NOMO-1 treated with dmso at 0.1 percent for 144 hours (cell line): ENCODE measurements at regions not wholly inside any gene's neighbourhood (a gene's known extent, or its start where the extent isn't known, plus 50 kb on each side); places are given as distances from the start of the nearest gene placed in this dataset.
A peak's percentile ranks its signal among the peaks of the same experiment; 100 is the strongest.

Experiments
- DNase-seq: peaks from one replicate; lab custom pipeline; 2025; ENCODE audit not compliant: unreplicated experiment; lab: John Stamatoyannopoulos, UW

- no peak for DNase-seq
These were observed 246.6 kb upstream of the CRY1 start for GRCh38 chr12:107339932-107340331.

- no peak for DNase-seq
These were observed 247.5 kb upstream of the CRY1 start for GRCh38 chr12:107340898-107341297.

- DNase-seq, result no peak
These were observed 250.9 kb upstream of the CRY1 start for GRCh38 chr12:107344035-107344808.

- DNase-seq, result no peak
These were observed 253.9 kb upstream of the CRY1 start for GRCh38 chr12:107347261-107347660.

- no peak for DNase-seq
These were observed 255.8 kb upstream of the CRY1 start for GRCh38 chr12:107349008-107349747.

- DNase-seq, result no peak
These were observed 256.5 kb upstream of the CRY1 start for GRCh38 chr12:107349839-107350238.

- DNase-seq, result no peak
These were observed 257.8 kb upstream of the CRY1 start for GRCh38 chr12:107351109-107351508.

- no peak for DNase-seq
These were observed 258.4 kb upstream of the CRY1 start for GRCh38 chr12:107351713-107352112.

- DNase-seq, result peak; percentile 28
These were observed 259.2 kb upstream of the CRY1 start for GRCh38 chr12:107352347-107353081.

GRCh38 chr12:107353312-107353711, 260.0 kb upstream of the CRY1 start:
- no peak for DNase-seq

GRCh38 chr12:107355004-107355565, 261.7 kb upstream of the CRY1 start:
- DNase-seq, result no peak

GRCh38 chr12:107355612-107356011, 262.3 kb upstream of the CRY1 start:
- no peak for DNase-seq

GRCh38 chr12:107356266-107356936, 263.1 kb upstream of the CRY1 start:
- DNase-seq, result no peak

GRCh38 chr12:107356937-107357295, 263.6 kb upstream of the CRY1 start:
- DNase-seq, result no peak

GRCh38 chr12:107359382-107359781, 266.0 kb upstream of the CRY1 start:
- DNase-seq, result no peak

GRCh38 chr12:107360033-107360432, 266.7 kb upstream of the CRY1 start:
- no peak for DNase-seq

GRCh38 chr12:107360482-107360881, 267.1 kb upstream of the CRY1 start:
- DNase-seq, result no peak

GRCh38 chr12:107361970-107362369, 268.6 kb upstream of the CRY1 start:
- DNase-seq, result no peak

- DNase-seq, result no peak
These were observed 269.6 kb upstream of the CRY1 start for GRCh38 chr12:107362960-107363359.

- DNase-seq, result no peak
These were observed 271.6 kb upstream of the CRY1 start for GRCh38 chr12:107364875-107365518.
